ENCODE measurements at regions not wholly inside any gene's neighbourhood (a gene's known extent, or its start where the extent isn't known, plus 50 kb on each side); places are given as distances from the start of the nearest gene placed in this dataset.

GRCh38 chr21:41115851-41116250 lies 52.1 kb upstream of the BACE2 start:
- H2BK5ac ChIP-seq (ENCODE audit: insufficient read length, low read length) = no peak overlapping the region
- no peak for TF ChIP-seq CTCF (conservative IDR thresholded peaks at IDR 0.05)
- H2BK15ac ChIP-seq (ENCODE audit: low read depth, low read length) = no peak overlapping the region
- Mint-ChIP-seq H3K36me3 (ENCODE audit: insufficient read depth in 1 of 3, low read depth in 3 of 3) (no peaks in the 10 kb centered on the region), H3K27ac (no peak overlapping the region), H3K4me3 (no peak overlapping the region), H3K4me1 (peaks cover 18 to 27% of the 10 kb centered on the region in 2 experiments), H3K9me3 (no peaks in the 10 kb centered on the region), H3K27me3 (ENCODE audit: low read depth) (peaks cover 14% of the 10 kb centered on the region)
- no peak overlapping the region for H3K4me2 ChIP-seq (ENCODE audit: insufficient read depth, insufficient read length, low read length)
- no peak overlapping the region for H3K4ac ChIP-seq (ENCODE audit: low read depth, low read length)
- H3K9ac ChIP-seq (ENCODE audit: extremely low read depth, insufficient read length, low read length) = no peak overlapping the region
- no peak overlapping the region for H4K5ac ChIP-seq (ENCODE audit: insufficient read length, low read depth, low read length)
- H2BK12ac ChIP-seq (ENCODE audit: insufficient read length, low read depth, low read length) = no peak overlapping the region
- no peak overlapping the region for H3K14ac ChIP-seq (ENCODE audit: insufficient read depth, low read length)
- H3K56ac ChIP-seq (ENCODE audit: insufficient read length, low read depth, low read length) = no peak overlapping the region
- H3K27ac ChIP-seq (ENCODE audit: insufficient read length, low read depth, low read length) = no peak overlapping the region
- DNase-seq = no peak
- no peaks in the 10 kb centered on the region for H3K23me2 ChIP-seq (ENCODE audit: insufficient read length, low read depth, low read length, poor library complexity, severe bottlenecking)
- no peaks in the 10 kb centered on the region for H3K9me3 ChIP-seq (ENCODE audit: control insufficient read depth, low read depth, low read length)
- no peaks in the 10 kb centered on the region for H3K27me3 ChIP-seq (ENCODE audit: insufficient read depth, low read length)
- no peak overlapping the region for H4K91ac ChIP-seq (ENCODE audit: insufficient read length, low read depth, low read length)
- no CpG with 5 or more reads among the region's 4 CpGs for WGBS (ENCODE audit: extremely low coverage, insufficient read length, low lambda C conversion rate)
- no peaks in the 10 kb centered on the region for H3K79me2 ChIP-seq (ENCODE audit: insufficient read depth, low read length)
- no peak overlapping the region for H4K8ac ChIP-seq (replicated peaks; ENCODE audit: insufficient read length, low read depth, low read length)
- peaks cover 3% of the 10 kb centered on the region; the same call in 1 of the 2 replicates for H3K4me1 ChIP-seq (ENCODE audit: insufficient read depth, low read length)
- no peaks in the 10 kb centered on the region for H3K79me1 ChIP-seq (ENCODE audit: insufficient read depth, low read depth, low read length, poor library complexity, severe bottlenecking)
- H4K20me1 ChIP-seq (ENCODE audit: control insufficient read depth, insufficient read depth, insufficient read length) = no peaks in the 10 kb centered on the region
- H2BK20ac ChIP-seq (ENCODE audit: low read depth, low read length, poor library complexity, severe bottlenecking) = no peak overlapping the region
- no peak overlapping the region for H3K18ac ChIP-seq (ENCODE audit: insufficient read length, low read depth, low read length)
- H3T11ph ChIP-seq (ENCODE audit: low read length) = no peak overlapping the region
- no peak overlapping the region for H2AK5ac ChIP-seq (ENCODE audit: insufficient read length, low read length)
- no peak overlapping the region for H3K23ac ChIP-seq (ENCODE audit: insufficient read length, low read depth, low read length)
- no peak overlapping the region for H2AFZ ChIP-seq (ENCODE audit: low read length)
- H2BK120ac ChIP-seq (ENCODE audit: low read depth, low read length, poor library complexity, severe bottlenecking) = no peak overlapping the region

Data from H9 (cell line).